ENCODE measurements at regions not wholly inside any gene's neighbourhood (a gene's known extent, or its start where the extent isn't known, plus 50 kb on each side); places are given as distances from the start of the nearest gene placed in this dataset.

GRCh38 chr4:142929526-142929925 lies 83.4 kb upstream of the INPP4B start:
- WGBS (ENCODE audit: insufficient coverage): no CpG with 5 or more reads among the region's 3 CpGs
- Mint-ChIP-seq H3K27me3 (no peaks in the 10 kb centered on the region), H3K4me1 (no peaks in the 10 kb centered on the region), H3K4me3 (no peak overlapping the region), H3K27ac (no peak overlapping the region), H3K9me3 (ENCODE audit: insufficient read depth) (no peaks in the 10 kb centered on the region)
- CTCF ChIA-PET: no interaction called here
- Histone ChIP-seq H3K9me3 (ENCODE audit: control extremely low read depth in 1 of 3, control insufficient read depth in 2 of 3, insufficient read depth in 1 of 3, low read length in 2 of 3) (no peaks in the 10 kb centered on the region), H3K27me3 (replicated peaks in 1 of 4; ENCODE audit: control extremely low read depth in 1 of 4, control insufficient read depth in 3 of 4, insufficient read depth in 4 of 4, low read length in 3 of 4) (no peaks in the 10 kb centered on the region), H3K36me3 (replicated peaks in 1 of 2; ENCODE audit: control extremely low read depth in 1 of 2, control insufficient read depth in 1 of 2, extremely low read depth in 1 of 2, insufficient read depth in 2 of 2, low read length in 1 of 2) (no peaks in the 10 kb centered on the region), H3K9ac (ENCODE audit: low read length) (no peak overlapping the region), H3K79me2 (ENCODE audit: control insufficient read depth, insufficient read depth, low read length) (no peaks in the 10 kb centered on the region), H3K4me1 (ENCODE audit: control insufficient read depth in 2 of 2, insufficient read depth in 2 of 2, low read length in 2 of 2) (no peaks in the 10 kb centered on the region), H3K4me2 (replicated peaks; ENCODE audit: low read depth, low read length, poor library complexity, severe bottlenecking) (no peak overlapping the region), H2AFZ (ENCODE audit: insufficient read depth, low read depth, low read length, poor library complexity, severe bottlenecking) (no peak overlapping the region), H3K4me3 (ENCODE audit: control extremely low read depth in 1 of 5, extremely low read depth in 1 of 5, insufficient read depth in 1 of 5, low read depth in 2 of 5, low read length in 4 of 5) (no peak overlapping the region), H3K27ac (ENCODE audit: low read length in 2 of 2) (no peak overlapping the region), H4K20me1 (ENCODE audit: control insufficient read depth, insufficient read depth, low read length, poor library complexity, severe bottlenecking) (no peaks in the 10 kb centered on the region)
- TF ChIP-seq CTCF (IDR thresholded peaks at IDR 0.05) (no peak), EZH2 (IDR thresholded peaks at IDR 0.05; ENCODE audit: borderline replicate concordance, insufficient read depth, low read depth, low read length, poor library complexity, severe bottlenecking) (no peak)
- intact Hi-C loops (cut with micrococcal nuclease): no loop called here
- ATAC-seq (ENCODE audit: low read depth) (no peak), DNase-seq (no peak)
- POLR2A ChIA-PET: no interaction called here

GRCh38 chr4:142933207-142933606 lies 87.1 kb upstream of the INPP4B start:
- no peaks in the 10 kb centered on the region for H3K79me2 ChIP-seq (ENCODE audit: control insufficient read depth, insufficient read depth, low read length)
- ATAC-seq (ENCODE audit: low read depth): no peak
- H2AFZ ChIP-seq (ENCODE audit: insufficient read depth, low read depth, low read length, poor library complexity, severe bottlenecking): no peak overlapping the region
- no peak overlapping the region for H3K4me3 ChIP-seq (ENCODE audit: control extremely low read depth in 1 of 5, extremely low read depth in 1 of 5, insufficient read depth in 1 of 5, low read depth in 2 of 5, low read length in 4 of 5)
- intact Hi-C loops (cut with micrococcal nuclease): no loop called here
- WGBS (ENCODE audit: insufficient coverage): 82% methylated on average over 1 of the region's 5 CpGs
- Mint-ChIP-seq H3K27me3 (no peaks in the 10 kb centered on the region), H3K9me3 (ENCODE audit: insufficient read depth) (no peaks in the 10 kb centered on the region), H3K4me1 (no peaks in the 10 kb centered on the region), H3K27ac (no peak overlapping the region), H3K4me3 (no peak overlapping the region)
- no peaks in the 10 kb centered on the region for H4K20me1 ChIP-seq (ENCODE audit: control insufficient read depth, insufficient read depth, low read length, poor library complexity, severe bottlenecking)
- POLR2A ChIA-PET: no interaction called here
- H3K4me1 ChIP-seq (ENCODE audit: control insufficient read depth in 2 of 2, insufficient read depth in 2 of 2, low read length in 2 of 2): no peaks in the 10 kb centered on the region
- H3K9ac ChIP-seq (ENCODE audit: low read length): no peak overlapping the region
- H3K27me3 ChIP-seq (replicated peaks in 1 of 4; ENCODE audit: control extremely low read depth in 1 of 4, control insufficient read depth in 3 of 4, insufficient read depth in 4 of 4, low read length in 3 of 4): no peaks in the 10 kb centered on the region
- TF ChIP-seq CTCF (IDR thresholded peaks at IDR 0.05) (no peak), EZH2 (IDR thresholded peaks at IDR 0.05; ENCODE audit: borderline replicate concordance, insufficient read depth, low read depth, low read length, poor library complexity, severe bottlenecking) (no peak)
- no peak for DNase-seq
- CTCF ChIA-PET: no interaction called here
- no peaks in the 10 kb centered on the region for H3K36me3 ChIP-seq (replicated peaks in 1 of 2; ENCODE audit: control extremely low read depth in 1 of 2, control insufficient read depth in 1 of 2, extremely low read depth in 1 of 2, insufficient read depth in 2 of 2, low read length in 1 of 2)
- H3K27ac ChIP-seq (ENCODE audit: low read length in 2 of 2): no peak overlapping the region
- no peak overlapping the region for H3K4me2 ChIP-seq (replicated peaks; ENCODE audit: low read depth, low read length, poor library complexity, severe bottlenecking)
- H3K9me3 ChIP-seq (ENCODE audit: control extremely low read depth in 1 of 3, control insufficient read depth in 2 of 3, insufficient read depth in 1 of 3, low read length in 2 of 3): no peaks in the 10 kb centered on the region
